ENCODE measurements at regions not wholly inside any gene's neighbourhood (a gene's known extent, or its start where the extent isn't known, plus 50 kb on each side); places are given as distances from the start of the nearest gene placed in this dataset.
A peak's percentile ranks its signal among the peaks of the same experiment; 100 is the strongest.

GRCh38 chr2:238635647-238636051, 208.9 kb downstream of the ASB1 start:
- CTCF ChIA-PET: no interaction called here
- POLR2A ChIA-PET: no interaction called here
- H3K4me3 ChIP-seq (ENCODE audit: low read depth, low read length): no peak overlapping the region
- DNase-seq (ENCODE audit: low read depth, low spot score): no peak
- no peak for TF ChIP-seq CTCF (IDR thresholded peaks at IDR 0.05; ENCODE audit: insufficient read depth, low read length, missing control alignments)

- TF ChIP-seq CTCF (IDR thresholded peaks at IDR 0.05; ENCODE audit: insufficient read depth, low read length, missing control alignments): no peak
- POLR2A ChIA-PET: no interaction called here
- CTCF ChIA-PET: interaction anchor here (1.0 kb wide), 1 partner anchor 123 kb away, joined by 3 read pairs; no protein-coding TSS in a partner anchor
- DNase-seq (ENCODE audit: low read depth, low spot score): peak; percentile 37
- H3K4me3 ChIP-seq (ENCODE audit: low read depth, low read length): no peak overlapping the region
Measured at GRCh38 chr2:238636269-238637073, 209.7 kb downstream of the ASB1 start.

- ChIA-PET CTCF (no interaction called here), POLR2A (no interaction called here)
- DNase-seq (ENCODE audit: low read depth, low spot score): no peak
- no peak for TF ChIP-seq CTCF (IDR thresholded peaks at IDR 0.05; ENCODE audit: insufficient read depth, low read length, missing control alignments)
- H3K4me3 ChIP-seq (ENCODE audit: low read depth, low read length): no peak overlapping the region
Measured at GRCh38 chr2:238638100-238638981, 209.5 kb upstream of the TWIST2 start.

GRCh38 chr2:238638982-238639628, 208.8 kb upstream of the TWIST2 start:
- DNase-seq (ENCODE audit: low read depth, low spot score): no peak
- H3K4me3 ChIP-seq (ENCODE audit: low read depth, low read length): no peak overlapping the region
- POLR2A ChIA-PET: no interaction called here
- CTCF ChIA-PET: no interaction called here
- TF ChIP-seq CTCF (IDR thresholded peaks at IDR 0.05; ENCODE audit: insufficient read depth, low read length, missing control alignments): no peak

GRCh38 chr2:238640486-238640885, 207.4 kb upstream of the TWIST2 start:
- ChIA-PET CTCF (no interaction called here), POLR2A (no interaction called here)
- DNase-seq (ENCODE audit: low read depth, low spot score): no peak
- no peak overlapping the region for H3K4me3 ChIP-seq (ENCODE audit: low read depth, low read length)
- no peak for TF ChIP-seq CTCF (IDR thresholded peaks at IDR 0.05; ENCODE audit: insufficient read depth, low read length, missing control alignments)

GRCh38 chr2:238642973-238643372, 204.9 kb upstream of the TWIST2 start:
- POLR2A ChIA-PET: no interaction called here
- no peak for DNase-seq (ENCODE audit: low read depth, low spot score)
- CTCF ChIA-PET: interaction anchor here (2.3 kb wide), 1 partner anchor 142 kb away, joined by 8 read pairs; no protein-coding TSS in a partner anchor
- no peak overlapping the region for H3K4me3 ChIP-seq (ENCODE audit: low read depth, low read length)
- TF ChIP-seq CTCF (IDR thresholded peaks at IDR 0.05; ENCODE audit: insufficient read depth, low read length, missing control alignments): no peak
